ENCODE measurements at regions not wholly inside any gene's neighbourhood (a gene's known extent, or its start where the extent isn't known, plus 50 kb on each side); places are given as distances from the start of the nearest gene placed in this dataset.

- Histone ChIP-seq H3K36me3 (ENCODE audit: insufficient read depth) (no peaks in the 10 kb centered on the region), H3K4me2 (no peak overlapping the region), H3K4me3 (IDR thresholded peaks at IDR 0.05; ENCODE audit: insufficient read depth, low read depth, low read length) (no peak overlapping the region), H3K27ac (no peak overlapping the region), H2AFZ (ENCODE audit: low read depth) (no peak overlapping the region), H3K27me3 (ENCODE audit: insufficient read depth, low read depth) (no peaks in the 10 kb centered on the region), H3K4me1 (ENCODE audit: low read depth, poor library complexity, severe bottlenecking) (no peaks in the 10 kb centered on the region), H3K9ac (no peak overlapping the region), H4K20me1 (ENCODE audit: insufficient read depth) (no peaks in the 10 kb centered on the region), H3K79me2 (ENCODE audit: insufficient read depth, low read depth) (no peaks in the 10 kb centered on the region)
- no peak for TF ChIP-seq CTCF (conservative IDR thresholded peaks at IDR 0.05; ENCODE audit: low read depth, low read length)
Observed at GRCh38 chrX:69299285-69299684, 134.0 kb upstream of the PJA1 start.

- no peak overlapping the region for H3K9ac ChIP-seq
- H3K4me2 ChIP-seq = no peak overlapping the region
- H2AFZ ChIP-seq (ENCODE audit: low read depth) = no peak overlapping the region
- H3K79me2 ChIP-seq (ENCODE audit: insufficient read depth, low read depth) = no peaks in the 10 kb centered on the region
- H3K36me3 ChIP-seq (ENCODE audit: insufficient read depth) = no peaks in the 10 kb centered on the region
- H3K27me3 ChIP-seq (ENCODE audit: insufficient read depth, low read depth) = no peaks in the 10 kb centered on the region
- H3K4me1 ChIP-seq (ENCODE audit: low read depth, poor library complexity, severe bottlenecking) = no peaks in the 10 kb centered on the region
- no peak overlapping the region for H3K4me3 ChIP-seq (IDR thresholded peaks at IDR 0.05; ENCODE audit: insufficient read depth, low read depth, low read length)
- no peak overlapping the region for H3K27ac ChIP-seq
- no peaks in the 10 kb centered on the region for H4K20me1 ChIP-seq (ENCODE audit: insufficient read depth)
- no peak for TF ChIP-seq CTCF (conservative IDR thresholded peaks at IDR 0.05; ENCODE audit: low read depth, low read length)
Observed at GRCh38 chrX:69298466-69299140, 133.3 kb upstream of the PJA1 start.

- no peaks in the 10 kb centered on the region for H3K27me3 ChIP-seq (ENCODE audit: insufficient read depth, low read depth)
- no peak overlapping the region for H3K4me2 ChIP-seq
- TF ChIP-seq CTCF (conservative IDR thresholded peaks at IDR 0.05; ENCODE audit: low read depth, low read length) = no peak
- no peaks in the 10 kb centered on the region for H3K79me2 ChIP-seq (ENCODE audit: insufficient read depth, low read depth)
- H3K4me3 ChIP-seq (IDR thresholded peaks at IDR 0.05; ENCODE audit: insufficient read depth, low read depth, low read length) = no peak overlapping the region
- H4K20me1 ChIP-seq (ENCODE audit: insufficient read depth) = no peaks in the 10 kb centered on the region
- no peak overlapping the region for H3K9ac ChIP-seq
- H3K4me1 ChIP-seq (ENCODE audit: low read depth, poor library complexity, severe bottlenecking) = no peaks in the 10 kb centered on the region
- no peaks in the 10 kb centered on the region for H3K36me3 ChIP-seq (ENCODE audit: insufficient read depth)
- H3K27ac ChIP-seq = no peak overlapping the region
- no peak overlapping the region for H2AFZ ChIP-seq (ENCODE audit: low read depth)
Observed at GRCh38 chrX:69297506-69297905, 132.3 kb upstream of the PJA1 start.

- TF ChIP-seq CTCF (conservative IDR thresholded peaks at IDR 0.05; ENCODE audit: low read depth, low read length) = no peak
- Histone ChIP-seq H3K4me1 (ENCODE audit: low read depth, poor library complexity, severe bottlenecking) (no peaks in the 10 kb centered on the region), H3K79me2 (ENCODE audit: insufficient read depth, low read depth) (no peaks in the 10 kb centered on the region), H4K20me1 (ENCODE audit: insufficient read depth) (no peaks in the 10 kb centered on the region), H3K4me2 (no peak overlapping the region), H3K36me3 (ENCODE audit: insufficient read depth) (no peaks in the 10 kb centered on the region), H3K27ac (no peak overlapping the region), H3K27me3 (ENCODE audit: insufficient read depth, low read depth) (no peaks in the 10 kb centered on the region), H2AFZ (ENCODE audit: low read depth) (no peak overlapping the region), H3K4me3 (IDR thresholded peaks at IDR 0.05; ENCODE audit: insufficient read depth, low read depth, low read length) (no peak overlapping the region), H3K9ac (no peak overlapping the region)
Observed at GRCh38 chrX:69293776-69294601, 128.7 kb upstream of the PJA1 start.
